CD14-positive monocyte (primary cell): ENCODE measurements at regions not wholly inside any gene's neighbourhood (a gene's known extent, or its start where the extent isn't known, plus 50 kb on each side); places are given as distances from the start of the nearest gene placed in this dataset.

Experiments
- DNase-seq, 3 donors: peaks; one replicate each; pipeline ENCODE4 v3.0.0-alpha.2; 2011 to 2022
- H2AFZ ChIP-seq: 2 replicates; pipeline ENCODE4 v1.6.0; 2012; ENCODE audit warnings: mild to moderate bottlenecking, low read depth, low read length, inconsistent platforms; ENCODE audit not compliant: insufficient read depth, poor library complexity, severe bottlenecking
- H3K27ac ChIP-seq, 2 donors: 1 replicate in 1 of 2; 2 replicates in 1 of 2; pipeline ENCODE4 v1.5.1; 2012 to 2013; ENCODE audit warnings: low read length in 2 of 2, control low read depth in 1 of 2, inconsistent platforms in 1 of 2, low read depth in 1 of 2, mild to moderate bottlenecking in 1 of 2
- H3K27me3 ChIP-seq, 2 donors: one replicate each; pipeline versions ENCODE4 v1.6.0 to v1.6.1; 2011 to 2013; ENCODE audit warnings: low read length in 2 of 2; ENCODE audit not compliant: control insufficient read depth in 2 of 2, insufficient read depth in 2 of 2
- H3K36me3 ChIP-seq, 2 donors: replicated peaks in 1 of 2; 1 replicate in 1 of 2; 2 replicates in 1 of 2; pipeline versions ENCODE4 v1.5.1 to v1.6.1; 2012 to 2013; ENCODE audit warnings: low read length in 2 of 2, control low read depth in 1 of 2, inconsistent platforms in 1 of 2, mild to moderate bottlenecking in 1 of 2; ENCODE audit not compliant: insufficient read depth in 2 of 2, control insufficient read depth in 1 of 2
- H3K4me1 ChIP-seq, 2 donors: 1 replicate in 1 of 2; 2 replicates in 1 of 2; pipeline versions ENCODE4 v1.5.1 to v1.6.1; 2012 to 2013; ENCODE audit warnings: low read length in 2 of 2, control low read depth in 1 of 2, inconsistent platforms in 1 of 2, mild to moderate bottlenecking in 1 of 2, moderate library complexity in 1 of 2; ENCODE audit not compliant: insufficient read depth in 2 of 2, control insufficient read depth in 1 of 2
- H3K4me2 ChIP-seq: replicated peaks from 2 replicates; pipeline ENCODE3; 2012; ENCODE audit warnings: low read length, moderate library complexity, mild to moderate bottlenecking; ENCODE audit not compliant: poor library complexity, severe bottlenecking; ENCODE audit errors: extremely low read depth
- H3K4me3 ChIP-seq, 3 experiments: fragments of 200-600 bp in 1 of 3; sonication (generic) in 1 of 3; replicated peaks in 1 of 3; 1 replicate in 2 of 3; 2 replicates in 1 of 3; pipeline ENCODE4 v1.5.1; 2011 to 2013; ENCODE audit warnings: low read length in 3 of 3, mild to moderate bottlenecking in 3 of 3, control low read depth in 2 of 3, low read depth in 2 of 3, inconsistent platforms in 1 of 3, moderate library complexity in 1 of 3
- H3K79me2 ChIP-seq: 2 replicates; pipeline ENCODE4 v1.6.0; 2012; ENCODE audit warnings: mild to moderate bottlenecking, control low read depth, inconsistent platforms, low read length, moderate library complexity; ENCODE audit not compliant: insufficient read depth
- H3K9ac ChIP-seq: 2 replicates; pipeline ENCODE4 v1.6.0; 2017; ENCODE audit warnings: low read length, mild to moderate bottlenecking; ENCODE audit not compliant: insufficient read depth, poor library complexity, severe bottlenecking
- H3K9me3 ChIP-seq, 2 donors: replicated peaks in 1 of 2; 1 replicate in 1 of 2; 2 replicates in 1 of 2; pipeline versions ENCODE4 v1.5.1 to v1.6.1; 2012 to 2013; ENCODE audit warnings: low read length in 2 of 2, control low read depth in 1 of 2; ENCODE audit not compliant: control insufficient read depth in 1 of 2, insufficient read depth in 1 of 2
- H4K20me1 ChIP-seq: 2 replicates; pipeline ENCODE4 v1.6.0; 2012; ENCODE audit warnings: mild to moderate bottlenecking, low read length, control low read depth, moderate library complexity; ENCODE audit not compliant: insufficient read depth
- H3K27ac Mint-ChIP-seq, 7 donors: one replicate each; pipeline ENCODE4 v1.8.0; 2020; ENCODE audit warnings: mild to moderate bottlenecking in 7 of 7, mixed read lengths in 7 of 7, moderate library complexity in 6 of 7, inconsistent platforms in 2 of 7
- H3K27me3 Mint-ChIP-seq, 3 donors: one replicate each; pipeline ENCODE4 v1.8.0; 2021 to 2022; ENCODE audit warnings: low read depth in 3 of 3, mild to moderate bottlenecking in 3 of 3, mixed read lengths in 3 of 3, moderate library complexity in 3 of 3, inconsistent platforms in 1 of 3
- H3K36me3 Mint-ChIP-seq, 2 donors: one replicate each; pipeline ENCODE4 v1.8.0; 2020; ENCODE audit warnings: mixed read lengths in 2 of 2, inconsistent platforms in 1 of 2, mild to moderate bottlenecking in 1 of 2
- H3K4me1 Mint-ChIP-seq: one replicate; pipeline ENCODE4 v1.8.0; 2020; ENCODE audit warnings: mild to moderate bottlenecking, mixed read lengths
- H3K4me3 Mint-ChIP-seq, 2 donors: one replicate each; pipeline ENCODE4 v1.8.0; 2020; ENCODE audit warnings: mild to moderate bottlenecking in 2 of 2, mixed read lengths in 2 of 2, moderate library complexity in 1 of 2
- H3K9me3 Mint-ChIP-seq, 7 donors: one replicate each; pipeline ENCODE4 v1.8.0; 2020 to 2022; ENCODE audit warnings: mixed read lengths in 7 of 7, mild to moderate bottlenecking in 6 of 7, moderate library complexity in 6 of 7, inconsistent platforms in 2 of 7
- WGBS: methylation state at CpG from one replicate; pipeline ENCODE4 v1.1.5; 2013; ENCODE audit warnings: missing lambda C conversion rate; ENCODE audit not compliant: insufficient coverage; 5-methylcytosine and 5-hydroxymethylcytosine counted together
- intact Hi-C, 2 donors: fragments of 100-400 bp; cut with micrococcal nuclease; formaldehyde crosslinking; loops; one replicate each; pipeline versions ENCODE4 v1.15.0 to v1.15.1; 2023
- TF ChIP-seq, protein P1 (sequence below): fragments of 200-600 bp; IDR thresholded peaks from one replicate; pipeline ENCODE4 v1.8.0; 2022; ENCODE audit warnings: antibody characterized with exemption, mild to moderate bottlenecking

DNA sequence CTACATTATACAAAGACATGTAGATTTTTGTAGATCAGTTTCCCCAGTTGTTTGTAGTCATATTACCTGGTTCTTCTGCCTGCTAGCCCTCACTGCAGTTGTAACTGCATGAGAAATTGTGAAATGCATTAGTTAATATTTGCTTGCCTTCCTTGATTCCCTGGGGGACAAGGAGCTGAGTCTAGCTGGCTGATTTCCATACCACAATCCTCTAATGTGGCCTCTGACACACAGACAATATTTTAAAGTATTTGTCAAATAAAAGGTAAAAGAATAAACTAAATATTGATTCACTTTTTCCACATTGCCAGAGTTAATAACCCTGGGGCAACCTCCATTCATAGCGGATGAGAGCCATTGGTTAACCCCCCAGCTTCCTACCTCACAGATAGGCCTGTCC is 128.8 kb upstream of the TMEM132C start:
- Mint-ChIP-seq H3K36me3 (no peaks in the 10 kb centered on the region), H3K27me3 (peaks cover 0 to 1% (median 0%) of the 10 kb centered on the region in 3 donors), H3K9me3 (peaks cover 0 to 8% (median 0%) of the 10 kb centered on the region in 7 donors), H3K4me1 (no peaks in the 10 kb centered on the region), H3K4me3 (no peak overlapping the region), H3K27ac (no peak overlapping the region)
- TF ChIP-seq, protein P1, sequence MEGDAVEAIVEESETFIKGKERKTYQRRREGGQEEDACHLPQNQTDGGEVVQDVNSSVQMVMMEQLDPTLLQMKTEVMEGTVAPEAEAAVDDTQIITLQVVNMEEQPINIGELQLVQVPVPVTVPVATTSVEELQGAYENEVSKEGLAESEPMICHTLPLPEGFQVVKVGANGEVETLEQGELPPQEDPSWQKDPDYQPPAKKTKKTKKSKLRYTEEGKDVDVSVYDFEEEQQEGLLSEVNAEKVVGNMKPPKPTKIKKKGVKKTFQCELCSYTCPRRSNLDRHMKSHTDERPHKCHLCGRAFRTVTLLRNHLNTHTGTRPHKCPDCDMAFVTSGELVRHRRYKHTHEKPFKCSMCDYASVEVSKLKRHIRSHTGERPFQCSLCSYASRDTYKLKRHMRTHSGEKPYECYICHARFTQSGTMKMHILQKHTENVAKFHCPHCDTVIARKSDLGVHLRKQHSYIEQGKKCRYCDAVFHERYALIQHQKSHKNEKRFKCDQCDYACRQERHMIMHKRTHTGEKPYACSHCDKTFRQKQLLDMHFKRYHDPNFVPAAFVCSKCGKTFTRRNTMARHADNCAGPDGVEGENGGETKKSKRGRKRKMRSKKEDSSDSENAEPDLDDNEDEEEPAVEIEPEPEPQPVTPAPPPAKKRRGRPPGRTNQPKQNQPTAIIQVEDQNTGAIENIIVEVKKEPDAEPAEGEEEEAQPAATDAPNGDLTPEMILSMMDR: no peak
- Histone ChIP-seq H3K27ac (no peak overlapping the region), H3K9me3 (no peaks in the 10 kb centered on the region), H3K4me2 (no peak overlapping the region), H3K4me3 (no peak overlapping the region), H3K4me1 (no peaks in the 10 kb centered on the region), H3K36me3 (no peaks in the 10 kb centered on the region), H3K79me2 (no peaks in the 10 kb centered on the region), H2AFZ (no peak overlapping the region), H3K9ac (no peak overlapping the region), H3K27me3 (no peaks in the 10 kb centered on the region), H4K20me1 (no peaks in the 10 kb centered on the region)
- 60% methylated on average over 1 of the region's 1 CpG for WGBS
- no peak for DNase-seq
- intact Hi-C loops: no loop called here

- 94% methylated on average over 3 of the region's 4 CpGs for WGBS
- no peak overlapping the region for H3K4me3 ChIP-seq
- intact Hi-C loops: no loop called here
These were observed 126.4 kb upstream of the TMEM132C start for GRCh38 chr12:128140551-128140950.

More at GRCh38 chr12:128140551-128140950, 126.4 kb upstream of the TMEM132C start:
- H3K36me3 ChIP-seq: no peaks in the 10 kb centered on the region
- Mint-ChIP-seq H3K27ac (no peak overlapping the region), H3K36me3 (no peaks in the 10 kb centered on the region), H3K4me3 (no peak overlapping the region), H3K4me1 (no peaks in the 10 kb centered on the region), H3K27me3 (peaks cover 0 to 1% (median 0%) of the 10 kb centered on the region in 3 donors), H3K9me3 (peaks cover 0 to 10% (median 3%) of the 10 kb centered on the region in 7 donors)
- H3K4me1 ChIP-seq: no peaks in the 10 kb centered on the region
- TF ChIP-seq, protein P1: no peak
- no peak overlapping the region for H2AFZ ChIP-seq
- no peak overlapping the region for H3K9ac ChIP-seq
- DNase-seq: no peak
- H4K20me1 ChIP-seq: no peaks in the 10 kb centered on the region
- no peaks in the 10 kb centered on the region for H3K27me3 ChIP-seq
- no peaks in the 10 kb centered on the region for H3K79me2 ChIP-seq
- H3K4me2 ChIP-seq: no peak overlapping the region
- no peak overlapping the region for H3K27ac ChIP-seq
- peaks cover 5 to 9% of the 10 kb centered on the region in 2 donors for H3K9me3 ChIP-seq
